Stimulated activated naive CD4-positive, alpha-beta T cell (primary cell): ENCODE measurements at regions not wholly inside any gene's neighbourhood (a gene's known extent, or its start where the extent isn't known, plus 50 kb on each side); places are given as distances from the start of the nearest gene placed in this dataset.

Experiments used
- DNase-seq, 6 experiments: peaks; one replicate each; lab custom pipeline; 2025; lab: John Stamatoyannopoulos, UW

GRCh38 chr2:138846216-138846821 is 66.1 kb upstream of the NXPH2 start:
- no peak for DNase-seq

DNA sequence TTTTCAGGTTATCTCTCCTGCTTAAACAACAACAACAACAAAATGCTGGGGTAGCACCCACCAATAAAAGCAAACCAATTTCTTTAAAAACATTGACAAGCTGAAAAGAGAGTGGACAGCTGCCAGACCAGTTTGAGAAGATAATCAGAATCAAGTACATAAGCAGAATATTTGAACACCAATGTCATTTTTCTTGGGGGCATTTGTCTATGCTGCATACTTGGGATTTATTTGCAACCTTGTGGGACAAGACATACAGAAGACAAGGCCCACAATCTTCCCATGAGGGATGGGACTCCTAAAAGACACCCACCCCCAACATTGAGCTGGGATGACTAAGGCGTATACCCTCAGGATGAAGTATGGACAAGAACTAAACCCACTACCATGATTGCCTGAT is 62.2 kb upstream of the NXPH2 start:
- no peak for DNase-seq

- DNase-seq = no peak
Observed at GRCh38 chr2:138841459-138841858, 61.3 kb upstream of the NXPH2 start.

DNA sequence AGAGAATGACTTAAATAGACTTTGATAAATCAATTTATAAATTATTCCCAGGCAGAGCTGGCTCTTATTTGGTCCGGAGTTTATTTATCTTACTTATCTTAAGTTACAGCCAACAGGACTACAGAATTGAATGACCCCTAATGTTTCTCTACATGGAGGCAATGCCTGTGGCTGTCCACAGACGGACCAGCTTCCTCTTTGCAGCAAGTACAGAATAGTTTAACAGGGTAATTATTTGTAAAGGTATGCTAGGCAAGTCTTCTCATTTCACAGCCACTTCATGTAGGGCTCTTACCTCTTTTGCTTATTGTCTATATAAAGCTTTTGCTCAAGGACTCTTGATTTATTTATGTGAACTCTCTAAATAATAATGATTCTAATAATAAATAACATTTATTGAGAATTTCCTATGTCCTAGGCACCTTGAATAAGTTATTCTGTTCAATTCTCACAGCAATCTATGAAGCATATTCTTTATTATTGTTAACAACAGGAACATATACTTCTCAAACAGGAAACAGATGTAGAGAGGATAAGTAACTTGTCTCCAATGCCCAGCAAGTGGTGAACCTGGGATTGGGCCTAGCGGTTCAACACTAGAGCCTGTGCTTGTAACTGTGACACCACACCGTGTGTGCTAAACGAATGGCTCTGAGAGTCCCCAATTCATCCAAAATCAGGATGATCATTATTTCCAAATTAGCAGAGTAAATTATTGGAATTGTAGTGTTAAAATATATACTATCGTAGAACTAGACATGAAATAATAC is 58.8 kb upstream of the NXPH2 start:
- no peak for DNase-seq

DNA sequence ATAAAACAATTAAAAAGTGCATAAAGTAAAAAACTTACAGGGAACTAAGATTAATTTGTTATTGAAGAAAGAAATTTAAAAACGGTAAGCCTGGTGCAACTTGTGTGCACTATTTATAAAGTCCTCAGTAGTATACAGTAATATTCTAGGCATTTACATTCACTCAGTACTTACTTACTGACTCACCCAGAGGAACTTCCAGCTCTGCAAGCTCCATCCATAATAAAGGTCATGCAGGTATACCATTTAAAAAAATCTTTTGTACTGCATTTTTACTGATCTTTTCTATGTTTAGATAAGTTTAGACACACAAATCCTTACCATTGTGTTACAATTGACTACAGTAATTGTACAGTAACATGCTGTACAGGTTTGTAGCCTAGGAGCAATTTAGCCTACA is 51.5 kb upstream of the NXPH2 start:
- DNase-seq = no peak

DNA sequence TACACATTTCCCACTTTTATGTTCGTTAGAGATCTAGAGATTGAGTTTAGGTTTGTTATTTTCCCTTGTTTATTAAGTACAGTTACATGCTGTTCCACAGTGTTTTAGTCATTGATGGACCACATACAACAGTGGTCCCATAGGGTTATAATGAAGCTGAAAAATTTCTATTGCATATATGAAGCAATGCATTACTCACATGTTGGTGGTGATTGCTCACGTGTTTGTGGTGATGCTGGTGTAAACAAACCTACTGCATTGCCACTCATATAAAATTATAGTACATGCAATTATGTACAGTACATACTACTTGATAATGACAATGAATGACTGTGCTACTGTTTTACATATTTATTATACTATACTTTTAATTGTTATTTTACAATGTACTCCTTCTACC is 51.0 kb upstream of the NXPH2 start:
- DNase-seq = no peak

DNA sequence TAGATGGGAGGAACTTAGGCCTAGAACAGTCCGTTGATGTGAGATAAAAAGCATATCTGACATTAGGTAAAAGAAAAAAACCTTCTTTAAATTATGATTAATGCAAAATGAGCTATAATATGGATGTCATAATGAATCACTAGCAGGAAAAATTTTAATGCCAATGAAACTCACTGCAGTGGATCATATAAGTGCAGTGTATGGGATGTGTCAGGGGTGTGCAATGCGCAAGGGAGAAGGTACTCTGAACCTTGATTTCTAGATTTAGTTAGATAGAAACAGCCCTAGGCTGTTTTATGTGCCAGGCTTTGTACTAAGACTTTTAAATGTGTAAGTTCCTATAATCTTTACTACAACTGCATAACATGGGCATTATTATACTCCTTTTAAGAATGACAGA is 50.4 kb upstream of the NXPH2 start:
- DNase-seq = no peak
